ENCODE measurements at regions not wholly inside any gene's neighbourhood (a gene's known extent, or its start where the extent isn't known, plus 50 kb on each side); places are given as distances from the start of the nearest gene placed in this dataset.

GRCh38 chr5:10860645-10861422, 99.8 kb upstream of the DAP start:
- ChIA-PET POLR2A (no interaction called here), CTCF (no interaction called here)
- Mint-ChIP-seq H3K36me3 (ENCODE audit: low read depth) (no peaks in the 10 kb centered on the region), H3K27ac (no peak overlapping the region), H3K4me3 (no peak overlapping the region), H3K4me1 (ENCODE audit: low read depth) (peaks cover 4% of the 10 kb centered on the region), H3K9me3 (no peaks in the 10 kb centered on the region), H3K27me3 (peaks cover 19% of the 10 kb centered on the region)
- DNase-seq = no peak
- no peak for TF ChIP-seq CTCF (IDR thresholded peaks at IDR 0.05)
- ATAC-seq (ENCODE audit: poor library complexity) = no peak
- no peak overlapping the region for H3K4me3 ChIP-seq (ENCODE audit: low read length)
- intact Hi-C loops (cut with DNase I, micrococcal nuclease) = no loop called here
- H3K27me3 ChIP-seq (ENCODE audit: control insufficient read depth in 1 of 2, insufficient read depth in 2 of 2, low read length in 2 of 2) = peaks cover 4 to 5% of the 10 kb centered on the region in 2 experiments
- H3K36me3 ChIP-seq (ENCODE audit: insufficient read depth, low read length) = no peaks in the 10 kb centered on the region
- peaks cover 0 to 4% of the 10 kb centered on the region in 2 experiments for H3K9me3 ChIP-seq (ENCODE audit: control insufficient read depth in 1 of 2, insufficient read depth in 1 of 2, low read length in 2 of 2)
- peaks cover 3% of the 10 kb centered on the region for H3K4me1 ChIP-seq (ENCODE audit: insufficient read depth, low read length)
- H3K27ac ChIP-seq (ENCODE audit: low read depth in 1 of 2, low read length in 2 of 2) = no peak overlapping the region

- ATAC-seq (ENCODE audit: poor library complexity) (no peak), DNase-seq (no peak)
- Mint-ChIP-seq H3K36me3 (ENCODE audit: low read depth) (no peaks in the 10 kb centered on the region), H3K9me3 (no peaks in the 10 kb centered on the region), H3K27me3 (peaks cover 19% of the 10 kb centered on the region), H3K4me3 (no peak overlapping the region), H3K27ac (no peak overlapping the region), H3K4me1 (ENCODE audit: low read depth) (peaks cover 4% of the 10 kb centered on the region)
- peaks cover 4 to 5% of the 10 kb centered on the region in 2 experiments for H3K27me3 ChIP-seq (ENCODE audit: control insufficient read depth in 1 of 2, insufficient read depth in 2 of 2, low read length in 2 of 2)
- H3K27ac ChIP-seq (ENCODE audit: low read depth in 1 of 2, low read length in 2 of 2) = no peak overlapping the region
- no peak overlapping the region for H3K4me3 ChIP-seq (ENCODE audit: low read length)
- no peak for TF ChIP-seq CTCF (IDR thresholded peaks at IDR 0.05)
- intact Hi-C loops (cut with DNase I, micrococcal nuclease) = no loop called here
- CTCF ChIA-PET = no interaction called here
- H3K36me3 ChIP-seq (ENCODE audit: insufficient read depth, low read length) = no peaks in the 10 kb centered on the region
- peaks cover 0 to 4% of the 10 kb centered on the region in 2 experiments for H3K9me3 ChIP-seq (ENCODE audit: control insufficient read depth in 1 of 2, insufficient read depth in 1 of 2, low read length in 2 of 2)
- peaks cover 3% of the 10 kb centered on the region for H3K4me1 ChIP-seq (ENCODE audit: insufficient read depth, low read length)
- POLR2A ChIA-PET = no interaction called here
These were observed 99.1 kb upstream of the DAP start for GRCh38 chr5:10860196-10860543.

GRCh38 chr5:10859393-10860195, 98.6 kb upstream of the DAP start:
- H3K4me1 Mint-ChIP-seq (ENCODE audit: low read depth) = peaks cover 4% of the 10 kb centered on the region
- DNase-seq (no peak), ATAC-seq (ENCODE audit: poor library complexity) (no peak)
- ChIA-PET POLR2A (no interaction called here), CTCF (no interaction called here)
- no peak overlapping the region for H3K4me3 ChIP-seq (ENCODE audit: low read length)
- intact Hi-C loops (cut with DNase I, micrococcal nuclease) = no loop called here
- H3K9me3 ChIP-seq (ENCODE audit: control insufficient read depth in 1 of 2, insufficient read depth in 1 of 2, low read length in 2 of 2) = peaks cover 0 to 4% of the 10 kb centered on the region in 2 experiments
- H3K4me3 Mint-ChIP-seq = no peak overlapping the region
- H3K4me1 ChIP-seq (ENCODE audit: insufficient read depth, low read length) = peaks cover 3% of the 10 kb centered on the region
- H3K9me3 Mint-ChIP-seq = no peaks in the 10 kb centered on the region
- H3K36me3 Mint-ChIP-seq (ENCODE audit: low read depth) = no peaks in the 10 kb centered on the region
- no peak overlapping the region for H3K27ac Mint-ChIP-seq
- H3K27me3 Mint-ChIP-seq = peaks cover 19% of the 10 kb centered on the region
- no peaks in the 10 kb centered on the region for H3K36me3 ChIP-seq (ENCODE audit: insufficient read depth, low read length)
- H3K27ac ChIP-seq (ENCODE audit: low read depth in 1 of 2, low read length in 2 of 2) = no peak overlapping the region
- TF ChIP-seq CTCF (IDR thresholded peaks at IDR 0.05) = no peak
- H3K27me3 ChIP-seq (ENCODE audit: control insufficient read depth in 1 of 2, insufficient read depth in 2 of 2, low read length in 2 of 2) = peaks cover 4 to 5% of the 10 kb centered on the region in 2 experiments
